ENCODE measurements at regions not wholly inside any gene's neighbourhood (a gene's known extent, or its start where the extent isn't known, plus 50 kb on each side); places are given as distances from the start of the nearest gene placed in this dataset.
"Not testable (repeated sequence)": the region's sequence is repeated elsewhere in the genome, so short reads cannot be mapped to it uniquely, and the experiment has no call there.

DNA sequence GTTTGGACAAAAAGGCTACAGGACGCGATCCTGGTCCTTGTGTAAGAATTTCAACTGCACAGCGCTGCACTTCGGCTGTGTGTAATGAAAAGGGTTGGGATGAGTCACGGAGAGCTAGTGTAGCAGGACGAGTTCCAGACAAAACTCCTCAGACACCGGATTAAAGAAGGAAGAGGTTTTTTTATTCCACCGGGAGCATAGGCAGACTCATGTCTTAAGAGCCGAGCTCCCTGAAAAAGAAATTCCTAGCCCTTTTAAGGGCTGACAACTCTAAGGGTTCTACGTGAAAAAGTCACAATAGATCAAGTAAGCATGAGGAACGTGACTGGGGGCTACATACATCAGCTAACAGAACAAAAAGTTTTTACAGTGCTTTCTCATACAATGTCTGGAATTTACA is 54.8 kb upstream of the FAM90A1 start:
- DNase-seq (ENCODE audit: low spot score in 2 of 2); H3K36me3 ChIP-seq (replicated peaks); H3K9me3 ChIP-seq; in situ Hi-C loops (cut with MboI; ENCODE audit: low sequenced_read_pairs); H3K27me3 ChIP-seq (ENCODE audit: low read depth); H3K4me1 ChIP-seq; H3K4me3 ChIP-seq: not testable (repeated sequence)

DNA sequence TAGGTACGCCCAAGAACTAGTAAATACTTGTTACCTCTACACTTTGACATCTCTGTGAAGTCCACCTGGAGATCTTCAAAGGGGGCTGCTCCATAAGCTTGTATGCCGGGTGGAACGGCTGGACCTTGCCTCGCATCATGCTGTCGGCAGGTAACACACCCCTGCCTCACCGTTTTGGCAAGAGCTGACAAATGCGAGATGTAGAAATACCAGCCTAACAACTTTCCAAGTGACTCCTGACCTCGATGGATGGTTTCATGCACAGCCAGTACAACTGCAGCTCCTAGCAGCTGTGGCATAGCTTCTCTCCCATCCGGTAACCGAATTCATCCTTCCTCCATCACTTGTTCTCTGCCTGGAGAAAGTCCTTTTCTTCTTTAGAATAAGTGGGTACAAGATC is 58.3 kb upstream of the FAM90A1 start:
- H3K27me3 ChIP-seq (ENCODE audit: low read depth); H3K9me3 ChIP-seq; DNase-seq (ENCODE audit: low spot score in 2 of 2); H3K36me3 ChIP-seq (replicated peaks); H3K4me1 ChIP-seq; H3K4me3 ChIP-seq; in situ Hi-C loops (cut with MboI; ENCODE audit: low sequenced_read_pairs): not testable (repeated sequence)

DNA sequence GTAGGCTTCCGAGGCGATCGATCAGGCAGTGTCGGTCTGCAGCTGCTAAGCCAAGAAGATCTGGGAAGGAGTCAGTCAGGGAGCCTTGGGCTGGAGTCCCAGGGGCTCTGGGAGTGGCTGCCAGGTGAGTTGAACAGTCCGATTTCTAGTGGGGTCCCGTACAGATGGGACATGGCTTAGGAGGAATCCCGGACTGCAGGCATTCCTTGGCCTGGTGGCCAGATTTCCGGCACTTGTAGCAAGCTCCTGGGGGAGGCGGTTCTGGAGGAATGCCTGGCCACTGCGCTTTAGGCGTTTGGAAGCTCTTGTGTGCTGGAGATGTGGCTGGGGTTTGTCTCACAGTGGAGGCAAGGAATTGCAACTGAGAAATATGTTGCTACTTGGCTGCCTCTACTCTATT is 64.3 kb upstream of the FAM90A1 start:
- in situ Hi-C loops (cut with MboI; ENCODE audit: low sequenced_read_pairs); H3K36me3 ChIP-seq (replicated peaks); H3K4me1 ChIP-seq; H3K27me3 ChIP-seq (ENCODE audit: low read depth); DNase-seq (ENCODE audit: low spot score in 2 of 2); H3K4me3 ChIP-seq; H3K9me3 ChIP-seq: not testable (repeated sequence)

DNA sequence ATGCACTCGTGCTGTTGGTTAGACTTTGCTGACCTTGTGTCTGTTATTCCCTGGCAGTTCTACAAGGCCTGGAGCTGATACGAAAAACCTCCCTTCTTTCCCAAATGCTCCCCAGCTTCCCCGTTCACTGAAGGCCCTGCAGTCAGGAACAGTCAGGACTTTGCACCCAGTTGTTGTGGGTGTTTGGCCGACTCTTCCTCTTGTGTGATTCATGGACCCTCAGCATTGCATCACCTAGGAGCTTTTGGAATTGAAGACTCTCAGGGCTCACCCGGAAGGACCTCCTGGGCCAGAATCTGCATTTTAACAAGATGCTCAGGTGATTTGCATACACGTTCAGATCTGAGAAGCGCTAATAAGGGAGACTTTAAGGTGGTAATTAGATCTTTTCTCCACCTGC is 67.2 kb upstream of the FAM90A1 start:
- in situ Hi-C loops (cut with MboI; ENCODE audit: low sequenced_read_pairs); H3K4me3 ChIP-seq; H3K9me3 ChIP-seq; H3K36me3 ChIP-seq (replicated peaks); DNase-seq (ENCODE audit: low spot score in 2 of 2); H3K27me3 ChIP-seq (ENCODE audit: low read depth); H3K4me1 ChIP-seq: not testable (repeated sequence)

DNA sequence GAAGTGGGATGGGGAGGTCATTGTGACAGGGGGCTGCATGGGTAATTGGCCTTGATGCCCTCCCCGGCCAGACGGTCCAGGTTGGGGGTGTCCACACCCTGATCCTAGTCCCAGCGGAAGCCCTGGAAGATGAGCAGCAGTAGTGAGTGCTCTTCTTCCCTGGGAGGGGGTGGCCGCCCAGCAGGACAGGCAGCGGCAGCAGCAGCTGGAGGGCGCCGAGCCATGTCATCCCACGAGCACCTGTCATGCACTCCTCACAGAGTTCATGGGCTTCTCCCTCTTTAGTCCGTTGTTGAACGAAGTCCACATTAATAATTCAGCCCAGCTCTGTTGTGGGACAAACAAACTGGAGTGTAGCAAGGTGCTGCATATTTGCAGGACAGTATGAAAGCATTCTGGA is 81.2 kb upstream of the FAM90A1 start:
- H3K4me1 ChIP-seq; DNase-seq (ENCODE audit: low spot score in 2 of 2); H3K27me3 ChIP-seq (ENCODE audit: low read depth); H3K36me3 ChIP-seq (replicated peaks); in situ Hi-C loops (cut with MboI; ENCODE audit: low sequenced_read_pairs); H3K4me3 ChIP-seq; H3K9me3 ChIP-seq: not testable (repeated sequence)

DNA sequence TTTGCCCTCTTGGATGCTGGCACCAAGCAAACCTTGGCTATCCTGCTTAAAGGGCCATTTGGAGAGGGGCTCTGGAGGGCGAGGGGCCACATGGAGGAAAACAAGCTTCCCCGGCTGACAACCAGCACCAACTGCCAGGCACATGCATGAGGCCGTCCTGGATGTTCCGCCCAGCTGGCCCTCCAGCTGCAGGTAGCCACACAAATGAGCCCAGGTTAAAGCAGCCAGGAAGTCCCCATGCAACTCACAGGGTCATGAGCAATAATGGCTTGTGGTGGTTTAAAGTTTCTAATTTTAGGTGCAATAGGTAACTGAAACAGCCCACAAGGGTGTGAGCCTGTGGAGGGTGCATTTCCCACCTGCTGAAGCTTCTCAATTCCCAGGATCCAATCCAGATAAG is 88.6 kb upstream of the FAM90A1 start:
- H3K27me3 ChIP-seq (ENCODE audit: low read depth); in situ Hi-C loops (cut with MboI; ENCODE audit: low sequenced_read_pairs); H3K9me3 ChIP-seq; H3K4me3 ChIP-seq; DNase-seq (ENCODE audit: low spot score in 2 of 2); H3K36me3 ChIP-seq (replicated peaks): not testable (repeated sequence)
- peaks cover 11% of the 10 kb centered on the region for H3K4me1 ChIP-seq

DNA sequence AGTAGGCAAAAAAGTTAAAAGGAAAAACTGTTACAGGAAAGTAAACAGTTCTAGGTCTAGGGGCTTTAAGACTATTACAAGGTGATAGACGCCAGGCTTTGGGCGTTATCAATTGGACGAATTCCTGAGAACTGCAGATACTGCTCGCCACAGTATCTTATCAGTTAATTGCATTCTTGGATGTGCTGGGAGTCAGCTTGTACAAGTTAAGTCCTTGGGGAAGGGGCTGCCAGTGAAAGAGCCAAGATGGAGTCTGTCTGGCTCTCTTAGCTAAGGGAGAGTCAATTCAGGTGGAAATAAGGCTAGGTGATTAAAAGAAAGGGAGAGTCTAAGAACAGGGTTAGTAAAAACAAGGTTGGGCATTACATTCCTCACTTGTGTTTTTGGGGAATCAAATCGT is 90.3 kb upstream of the FAM90A1 start:
- in situ Hi-C loops (cut with MboI; ENCODE audit: low sequenced_read_pairs); H3K9me3 ChIP-seq; DNase-seq (ENCODE audit: low spot score in 2 of 2); H3K4me3 ChIP-seq; H3K27me3 ChIP-seq (ENCODE audit: low read depth); H3K36me3 ChIP-seq (replicated peaks): not testable (repeated sequence)
- H3K4me1 ChIP-seq = peaks cover 11% of the 10 kb centered on the region

DNA sequence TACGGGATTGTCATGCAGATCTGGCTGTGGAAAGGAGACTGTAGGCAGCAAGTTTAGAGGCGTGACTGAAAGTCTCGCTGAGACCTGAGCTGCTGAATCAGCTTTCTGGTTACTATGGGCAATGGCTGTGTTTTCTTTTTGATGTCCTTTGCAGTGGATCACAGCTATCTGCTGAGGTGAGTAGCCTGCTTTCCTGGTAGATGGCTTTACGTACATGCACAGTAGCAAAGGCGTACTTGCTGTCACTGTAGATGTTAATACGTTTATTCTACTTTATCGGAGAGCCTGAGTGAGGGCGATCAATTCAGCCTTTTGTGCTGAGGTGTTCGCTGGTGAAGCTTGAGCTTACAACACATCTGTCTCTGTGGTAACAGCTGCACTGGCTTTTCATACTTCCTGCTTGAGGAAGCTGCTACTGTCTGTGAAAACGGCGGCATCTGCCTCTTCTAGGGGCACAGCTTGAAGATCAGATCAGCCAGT is 92.9 kb upstream of the FAM90A1 start:
- H3K4me1 ChIP-seq = peaks cover 11% of the 10 kb centered on the region
- peak; percentile 73 to 80 for DNase-seq (ENCODE audit: low spot score in 2 of 2)
- H3K9me3 ChIP-seq; H3K36me3 ChIP-seq (replicated peaks); in situ Hi-C loops (cut with MboI; ENCODE audit: low sequenced_read_pairs); H3K27me3 ChIP-seq (ENCODE audit: low read depth); H3K4me3 ChIP-seq: not testable (repeated sequence)

DNA sequence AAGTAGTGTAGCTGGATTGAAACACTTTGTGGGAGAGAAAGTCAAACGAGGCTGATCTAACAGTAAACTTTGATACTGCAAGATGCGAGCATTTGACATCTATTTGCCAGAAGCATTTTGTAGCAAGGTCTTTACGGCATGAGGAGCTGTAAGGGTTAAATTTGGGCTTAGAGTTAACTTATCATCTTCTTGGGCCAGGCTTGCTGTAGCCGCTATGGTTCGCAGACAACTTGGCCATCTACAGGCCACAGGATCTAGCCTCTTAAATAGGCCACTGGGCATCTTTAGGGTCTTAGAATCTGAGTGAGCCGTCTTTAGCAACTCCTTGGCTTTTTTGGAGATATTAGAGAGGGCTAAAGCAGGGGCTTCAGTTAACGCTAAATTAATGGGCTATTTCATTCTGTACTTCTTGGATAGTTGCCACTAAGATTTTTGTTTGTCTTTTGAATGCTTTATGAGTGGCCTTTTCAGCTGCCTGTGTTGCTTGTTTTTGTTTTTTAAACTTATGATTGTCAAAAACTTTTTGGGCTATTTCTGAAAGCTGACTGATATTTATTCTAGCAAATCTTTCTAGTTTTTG is 93.5 kb upstream of the FAM90A1 start:
- in situ Hi-C loops (cut with MboI; ENCODE audit: low sequenced_read_pairs); DNase-seq (ENCODE audit: low spot score in 2 of 2); H3K4me3 ChIP-seq; H3K9me3 ChIP-seq; H3K36me3 ChIP-seq (replicated peaks); H3K27me3 ChIP-seq (ENCODE audit: low read depth): not testable (repeated sequence)
- H3K4me1 ChIP-seq = peaks cover 11% of the 10 kb centered on the region

DNA sequence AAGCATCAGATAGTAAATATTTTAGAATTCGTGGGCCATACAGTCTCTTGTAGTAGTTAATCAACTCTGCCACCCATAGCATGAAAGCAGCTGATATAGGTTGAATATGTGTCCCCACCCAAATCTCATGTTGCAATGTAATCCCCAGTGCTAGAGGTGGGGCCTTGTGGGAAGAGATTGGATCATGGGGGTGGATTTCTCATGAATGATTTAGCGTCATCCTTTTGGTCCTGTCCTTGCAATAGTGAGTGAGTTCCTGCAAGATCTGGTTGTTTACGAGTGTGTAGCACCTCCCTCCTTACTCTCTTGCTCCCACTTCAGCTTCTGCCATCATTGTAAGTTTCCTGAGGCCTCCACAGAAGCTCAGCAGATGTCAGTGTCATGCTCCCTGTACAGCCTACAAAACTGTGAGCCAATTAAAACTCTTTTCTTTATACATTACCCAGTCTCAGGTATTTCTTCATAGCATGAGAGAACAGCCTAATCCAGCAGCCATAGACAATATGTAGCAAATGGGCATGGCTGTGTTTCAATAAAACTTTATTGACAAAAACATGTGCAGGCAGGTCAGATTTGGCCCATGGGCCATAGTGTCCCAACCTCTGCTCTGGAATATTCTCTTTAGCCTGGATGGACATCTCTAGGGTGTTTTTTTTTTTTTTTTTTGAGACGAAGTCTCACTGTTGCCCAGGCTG is 97.9 kb upstream of the FAM90A1 start:
- H3K27me3 ChIP-seq (ENCODE audit: low read depth); in situ Hi-C loops (cut with MboI; ENCODE audit: low sequenced_read_pairs); H3K9me3 ChIP-seq; H3K36me3 ChIP-seq (replicated peaks); H3K4me1 ChIP-seq; DNase-seq (ENCODE audit: low spot score in 2 of 2); H3K4me3 ChIP-seq: not testable (repeated sequence)

DNA sequence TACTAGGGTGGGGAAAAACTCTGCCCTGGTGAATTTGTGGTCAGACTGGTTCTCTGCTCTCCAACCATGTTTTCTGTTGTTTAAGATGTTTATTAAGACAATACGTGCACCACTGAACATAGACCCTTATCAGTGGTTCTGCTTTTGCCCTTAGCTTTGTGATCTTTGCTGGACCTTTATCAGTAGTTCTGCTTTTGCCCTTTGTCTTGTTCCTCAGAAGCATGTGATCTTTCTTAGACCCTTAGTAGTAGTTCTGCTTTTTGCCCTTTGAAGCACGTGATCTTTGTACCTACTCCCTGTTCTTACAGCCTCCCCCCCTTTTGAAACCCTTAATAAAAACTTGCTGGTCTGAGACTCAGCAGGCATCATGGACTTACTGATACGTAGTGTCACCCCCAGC is 101.4 kb upstream of the FAM90A1 start:
- in situ Hi-C loops (cut with MboI; ENCODE audit: low sequenced_read_pairs); H3K4me3 ChIP-seq; H3K9me3 ChIP-seq; H3K4me1 ChIP-seq; DNase-seq (ENCODE audit: low spot score in 2 of 2); H3K27me3 ChIP-seq (ENCODE audit: low read depth); H3K36me3 ChIP-seq (replicated peaks): not testable (repeated sequence)

DNA sequence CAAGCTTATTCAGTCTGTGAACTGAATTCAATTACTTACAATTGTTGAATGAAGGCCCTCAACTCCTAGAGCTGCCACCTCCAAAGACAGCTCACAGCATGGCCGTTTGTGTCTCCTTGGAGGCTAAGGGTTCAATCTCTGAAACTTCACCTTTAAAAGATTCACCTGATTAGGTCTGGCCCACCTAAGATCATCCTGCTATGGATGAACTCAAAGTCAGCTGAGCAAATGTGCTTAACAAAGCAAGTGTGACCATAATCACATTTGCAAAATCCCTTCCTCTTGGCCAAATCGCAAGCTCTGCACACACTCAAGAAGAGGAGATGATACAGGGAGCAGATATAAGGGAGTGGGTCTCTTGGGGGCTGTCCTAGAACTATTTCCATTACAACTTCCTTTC is 105.0 kb upstream of the FAM90A1 start:
- H3K27me3 ChIP-seq (ENCODE audit: low read depth); H3K4me1 ChIP-seq; DNase-seq (ENCODE audit: low spot score in 2 of 2); H3K9me3 ChIP-seq; in situ Hi-C loops (cut with MboI; ENCODE audit: low sequenced_read_pairs); H3K36me3 ChIP-seq (replicated peaks); H3K4me3 ChIP-seq: not testable (repeated sequence)

DNA sequence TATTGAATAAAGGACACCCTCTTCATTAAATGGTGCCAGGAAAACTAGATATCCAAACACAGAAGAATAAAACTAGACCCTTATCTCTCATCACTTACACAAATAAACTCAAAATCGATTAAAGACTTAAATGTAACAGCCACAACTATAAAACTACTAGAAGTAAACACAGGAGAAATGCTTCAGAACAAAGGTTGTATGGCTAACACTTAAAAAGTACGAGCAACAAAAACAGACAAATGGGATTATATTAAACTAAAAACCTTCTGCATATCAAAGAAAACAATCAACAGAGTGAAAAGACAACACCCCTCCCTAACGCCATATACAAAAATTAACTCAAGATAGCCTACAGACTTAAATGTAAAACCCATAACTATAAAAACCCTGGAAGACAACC is 104.7 kb upstream of the CLEC6A start:
- H3K36me3 ChIP-seq (replicated peaks); in situ Hi-C loops (cut with MboI; ENCODE audit: low sequenced_read_pairs); H3K4me3 ChIP-seq; H3K9me3 ChIP-seq; H3K27me3 ChIP-seq (ENCODE audit: low read depth); H3K4me1 ChIP-seq: not testable (repeated sequence)
- DNase-seq (ENCODE audit: low spot score in 2 of 2) = peak in 1 of 2 experiments; percentile 3

DNA sequence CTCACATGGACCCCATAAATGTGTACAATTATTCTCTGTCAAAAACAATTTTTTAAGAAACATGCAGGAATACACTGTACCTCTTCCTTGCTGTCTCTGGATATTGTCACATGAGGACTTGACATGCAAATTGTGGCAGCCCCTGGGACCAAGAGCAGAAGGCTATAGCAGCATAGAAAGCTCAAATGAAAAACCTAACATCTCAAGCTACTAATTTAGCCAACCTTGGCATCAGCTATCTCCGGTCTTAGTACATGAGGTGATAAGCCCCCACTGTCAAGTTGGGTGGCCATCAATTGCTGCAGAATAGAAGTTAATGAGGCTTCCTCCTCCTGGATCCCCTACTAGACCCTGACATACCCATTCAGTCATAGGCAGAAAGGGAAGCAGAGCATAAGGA is 101.0 kb upstream of the CLEC6A start:
- H3K4me3 ChIP-seq; in situ Hi-C loops (cut with MboI; ENCODE audit: low sequenced_read_pairs); H3K36me3 ChIP-seq (replicated peaks); H3K4me1 ChIP-seq; H3K27me3 ChIP-seq (ENCODE audit: low read depth); H3K9me3 ChIP-seq; DNase-seq (ENCODE audit: low spot score in 2 of 2): not testable (repeated sequence)

DNA sequence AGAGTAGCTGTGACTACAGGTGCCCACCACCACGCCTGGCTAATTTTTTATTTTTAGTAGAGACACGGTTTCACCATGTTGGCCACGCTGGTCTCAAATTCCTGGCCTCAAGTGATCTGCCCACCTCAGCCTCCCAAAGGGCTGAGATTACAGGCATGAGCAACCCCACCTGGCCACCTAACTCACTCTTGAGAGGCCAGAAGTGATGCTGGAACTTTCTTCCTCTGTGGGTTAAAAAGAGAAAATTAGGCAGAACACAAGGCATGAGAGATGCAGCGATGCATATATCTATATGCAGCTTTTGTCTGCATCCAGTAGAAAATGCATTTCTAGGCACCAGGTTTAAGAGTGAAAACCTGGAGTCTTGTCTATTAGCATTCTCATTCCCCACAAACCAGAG is 100.2 kb upstream of the CLEC6A start:
- H3K4me1 ChIP-seq; H3K27me3 ChIP-seq (ENCODE audit: low read depth); in situ Hi-C loops (cut with MboI; ENCODE audit: low sequenced_read_pairs); H3K9me3 ChIP-seq; H3K4me3 ChIP-seq; DNase-seq (ENCODE audit: low spot score in 2 of 2); H3K36me3 ChIP-seq (replicated peaks): not testable (repeated sequence)

Data from HAP-1 (cell line).